ENCODE measurements at regions not wholly inside any gene's neighbourhood (a gene's known extent, or its start where the extent isn't known, plus 50 kb on each side); places are given as distances from the start of the nearest gene placed in this dataset.

GRCh38 chr3:186425788-186426730, 64.0 kb upstream of the DGKG start:
- WGBS, 2 donors: 75 to 79% methylated on average over 10 of the region's 10 CpGs
- ATAC-seq (ENCODE audit: low FRiP score): no peak
- Histone ChIP-seq H3K4me3 (ENCODE audit: low read length in 2 of 2) (no peak overlapping the region), H3K9me3 (ENCODE audit: control insufficient read depth, low read length) (no peaks in the 10 kb centered on the region), H3K27ac (ENCODE audit: low read depth in 1 of 2, low read length in 2 of 2) (no peak overlapping the region), H3K27me3 (ENCODE audit: control insufficient read depth in 1 of 2, insufficient read depth in 2 of 2, low read length in 1 of 2) (no peaks in the 10 kb centered on the region), H3K36me3 (ENCODE audit: control insufficient read depth in 1 of 2, insufficient read depth in 2 of 2, low read length in 1 of 2) (no peaks in the 10 kb centered on the region), H3K4me1 (ENCODE audit: control insufficient read depth in 1 of 2, insufficient read depth in 2 of 2, low read length in 2 of 2) (no peaks in the 10 kb centered on the region)
- intact Hi-C loops (cut with DNase I): no loop called here
- no peak for DNase-seq

DNA sequence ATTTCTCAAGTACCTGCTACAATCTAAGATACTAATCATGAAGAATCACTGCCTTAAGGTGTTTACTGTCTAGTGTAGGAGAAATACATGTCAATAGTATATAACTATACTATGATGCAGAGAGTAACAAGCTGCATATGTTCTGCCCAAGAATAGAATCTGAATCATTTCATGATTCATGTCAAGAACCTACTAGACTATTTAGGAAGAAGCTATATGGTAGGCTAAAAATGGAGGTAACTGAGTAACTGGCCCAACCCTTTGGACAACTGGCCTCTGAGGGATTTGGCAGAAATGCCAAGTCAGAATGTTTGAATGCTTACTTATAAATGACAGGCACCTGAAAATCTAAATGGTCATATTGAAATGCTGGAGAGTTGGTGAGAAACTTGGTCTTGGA, 59.9 kb upstream of the DGKG start:
- intact Hi-C loops (cut with DNase I): no loop called here

DNA sequence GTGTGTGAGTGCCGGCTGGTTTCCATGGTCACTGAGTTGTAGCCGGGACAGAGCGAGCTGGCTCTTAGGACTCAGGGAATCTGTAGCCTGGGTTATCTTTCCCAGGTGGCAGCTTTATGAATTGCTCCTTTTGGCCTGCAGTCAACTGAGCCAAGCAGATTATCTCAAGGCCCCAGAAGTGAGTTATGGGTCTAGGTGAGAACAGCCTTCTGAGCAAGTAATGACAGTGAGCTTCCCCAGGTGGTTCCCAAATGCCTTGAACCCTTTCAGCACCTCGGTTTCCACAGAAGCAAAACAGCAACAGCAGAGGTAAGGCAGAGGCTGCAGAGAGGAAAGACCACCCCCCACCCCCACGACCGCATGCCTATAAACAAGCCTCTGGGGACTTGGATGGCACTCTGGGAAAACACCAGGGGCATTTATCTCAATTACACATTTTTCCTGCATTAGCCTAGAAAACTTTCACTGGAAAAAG, 56.7 kb upstream of the DGKG start:
- no peaks in the 10 kb centered on the region for H3K27me3 ChIP-seq (ENCODE audit: control insufficient read depth in 1 of 2, insufficient read depth in 2 of 2, low read length in 1 of 2)
- intact Hi-C loops (cut with DNase I): loop anchor here (10.0 kb wide), 1 partner anchor 134 kb away; no protein-coding TSS in a partner anchor
- H3K27ac ChIP-seq (ENCODE audit: low read depth in 1 of 2, low read length in 2 of 2): no peak overlapping the region
- no peaks in the 10 kb centered on the region for H3K36me3 ChIP-seq (ENCODE audit: control insufficient read depth in 1 of 2, insufficient read depth in 2 of 2, low read length in 1 of 2)
- no peaks in the 10 kb centered on the region for H3K9me3 ChIP-seq (ENCODE audit: control insufficient read depth, low read length)
- 66 to 73% methylated on average over 6 of the region's 6 CpGs for WGBS, 2 donors
- no peak for ATAC-seq (ENCODE audit: low FRiP score)
- no peaks in the 10 kb centered on the region for H3K4me1 ChIP-seq (ENCODE audit: control insufficient read depth in 1 of 2, insufficient read depth in 2 of 2, low read length in 2 of 2)
- no peak for DNase-seq
- no peak overlapping the region for H3K4me3 ChIP-seq (ENCODE audit: low read length in 2 of 2)

More for the DNA sequence above, 59.9 kb upstream of the DGKG start:
- H3K36me3 ChIP-seq (ENCODE audit: control insufficient read depth in 1 of 2, insufficient read depth in 2 of 2, low read length in 1 of 2): no peaks in the 10 kb centered on the region
- no peaks in the 10 kb centered on the region for H3K27me3 ChIP-seq (ENCODE audit: control insufficient read depth in 1 of 2, insufficient read depth in 2 of 2, low read length in 1 of 2)
- DNase-seq (no peak), ATAC-seq (ENCODE audit: low FRiP score) (no peak)
- no peaks in the 10 kb centered on the region for H3K9me3 ChIP-seq (ENCODE audit: control insufficient read depth, low read length)
- H3K4me1 ChIP-seq (ENCODE audit: control insufficient read depth in 1 of 2, insufficient read depth in 2 of 2, low read length in 2 of 2): no peaks in the 10 kb centered on the region
- no peak overlapping the region for H3K27ac ChIP-seq (ENCODE audit: low read depth in 1 of 2, low read length in 2 of 2)
- no peak overlapping the region for H3K4me3 ChIP-seq (ENCODE audit: low read length in 2 of 2)

DNA sequence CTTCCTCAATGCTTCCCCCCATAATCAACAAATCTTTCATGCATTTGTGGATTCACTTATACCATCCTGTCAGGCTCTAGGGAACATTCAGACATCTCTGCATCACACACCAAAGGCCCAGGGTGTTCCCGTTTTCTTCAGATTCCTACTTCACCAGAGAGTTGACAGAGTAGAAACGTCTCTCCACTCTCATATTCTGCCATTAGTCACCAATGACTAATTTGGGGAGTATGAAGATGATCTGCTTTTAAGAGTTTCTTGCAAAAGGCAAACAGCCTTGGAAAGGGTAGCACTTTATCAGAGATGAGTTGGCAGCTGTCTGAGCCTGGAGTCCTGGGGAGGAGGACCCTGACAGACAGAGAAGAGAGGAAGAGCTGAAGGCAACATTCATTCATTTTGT, 55.8 kb upstream of the DGKG start:
- Histone ChIP-seq H3K4me1 (ENCODE audit: control insufficient read depth in 1 of 2, insufficient read depth in 2 of 2, low read length in 2 of 2) (no peaks in the 10 kb centered on the region), H3K4me3 (ENCODE audit: low read length in 2 of 2) (no peak overlapping the region), H3K36me3 (ENCODE audit: control insufficient read depth in 1 of 2, insufficient read depth in 2 of 2, low read length in 1 of 2) (no peaks in the 10 kb centered on the region), H3K27ac (ENCODE audit: low read depth in 1 of 2, low read length in 2 of 2) (no peak overlapping the region), H3K27me3 (ENCODE audit: control insufficient read depth in 1 of 2, insufficient read depth in 2 of 2, low read length in 1 of 2) (no peaks in the 10 kb centered on the region), H3K9me3 (ENCODE audit: control insufficient read depth, low read length) (no peaks in the 10 kb centered on the region)
- DNase-seq (no peak), ATAC-seq (ENCODE audit: low FRiP score) (no peak)
- intact Hi-C loops (cut with DNase I): loop anchor here (10.0 kb wide), 1 partner anchor 133 kb away; no protein-coding TSS in a partner anchor
- WGBS, 2 donors: 41 to 43% methylated on average over 2 of the region's 2 CpGs

- H3K27ac ChIP-seq (ENCODE audit: low read depth in 1 of 2, low read length in 2 of 2): peak overlapping the region in 1 of 2 donors; percentile 54
- no peaks in the 10 kb centered on the region for H3K9me3 ChIP-seq (ENCODE audit: control insufficient read depth, low read length)
- ATAC-seq (ENCODE audit: low FRiP score) (peak; percentile 33), DNase-seq (no peak)
- H3K4me3 ChIP-seq (ENCODE audit: low read length in 2 of 2): no peak overlapping the region
- H3K27me3 ChIP-seq (ENCODE audit: control insufficient read depth in 1 of 2, insufficient read depth in 2 of 2, low read length in 1 of 2): no peaks in the 10 kb centered on the region
- no peaks in the 10 kb centered on the region for H3K36me3 ChIP-seq (ENCODE audit: control insufficient read depth in 1 of 2, insufficient read depth in 2 of 2, low read length in 1 of 2)
- 8 to 42% methylated on average over 4 of the region's 4 CpGs for WGBS, 2 donors
- H3K4me1 ChIP-seq (ENCODE audit: control insufficient read depth in 1 of 2, insufficient read depth in 2 of 2, low read length in 2 of 2): no peaks in the 10 kb centered on the region
- intact Hi-C loops (cut with DNase I): loop anchor here (5.0 to 10.0 kb wide), 2 partner anchors 53 to 130 kb away; partner anchors contain the start of gene DGKG (in 1 of the 2)
Measured at GRCh38 chr3:186414735-186415419, 52.8 kb upstream of the DGKG start.

DNA sequence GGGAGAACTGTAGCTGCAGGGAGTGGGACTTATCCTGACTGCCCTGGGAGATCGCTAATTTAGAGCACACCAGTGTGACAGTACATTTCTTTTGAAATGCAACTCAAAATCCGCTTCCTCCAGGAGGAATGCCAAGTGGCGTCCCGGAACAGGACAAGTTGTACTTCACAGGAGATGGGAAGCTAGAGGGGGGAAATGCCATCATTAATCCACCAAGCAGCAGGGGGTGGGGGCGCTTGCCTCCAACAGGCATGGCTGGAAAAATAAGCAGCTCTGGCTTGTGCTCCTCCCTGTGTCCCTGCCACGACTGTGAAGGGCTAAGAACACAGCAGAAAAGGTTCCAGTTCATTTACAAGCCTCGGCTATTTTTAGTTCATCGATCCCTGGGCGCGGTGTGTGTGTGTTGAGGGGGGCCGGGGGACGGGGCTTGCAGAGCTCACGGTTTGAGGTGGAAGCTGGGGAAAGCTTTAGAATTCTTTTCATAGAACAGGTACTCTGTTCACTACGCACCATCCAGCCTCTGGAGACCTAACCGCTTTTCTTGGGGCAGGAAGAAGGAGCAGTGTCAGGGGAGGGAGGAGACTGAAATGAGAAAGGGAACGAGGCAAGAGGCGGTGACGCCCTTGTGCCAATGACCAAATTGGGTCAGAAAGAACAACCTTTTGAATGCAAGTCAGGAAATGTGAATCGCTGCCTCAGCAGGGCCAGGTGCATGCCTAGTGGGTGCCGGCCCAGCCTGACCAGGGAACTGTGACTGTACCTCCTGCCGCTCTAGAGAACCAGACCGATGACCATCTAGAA, 51.8 kb upstream of the DGKG start:
- intact Hi-C loops (cut with DNase I): loop anchor here (5.0 to 10.0 kb wide), 2 partner anchors 52 to 129 kb away; partner anchors contain the start of gene DGKG (in 1 of the 2)
- H3K36me3 ChIP-seq (ENCODE audit: control insufficient read depth in 1 of 2, insufficient read depth in 2 of 2, low read length in 1 of 2): no peaks in the 10 kb centered on the region
- ATAC-seq (ENCODE audit: low FRiP score) (peak; percentile 75), DNase-seq (peak in 1 of 2 donors; percentile 80)
- no peaks in the 10 kb centered on the region for H3K9me3 ChIP-seq (ENCODE audit: control insufficient read depth, low read length)
- H3K4me3 ChIP-seq (ENCODE audit: low read length in 2 of 2): peak overlapping the region; percentile 10 to 50
- 2% methylated on average over 22 of the region's 22 CpGs for WGBS, 2 donors
- H3K27ac ChIP-seq (ENCODE audit: low read depth in 1 of 2, low read length in 2 of 2): peak overlapping the region in 1 of 2 donors; percentile 9
- no peaks in the 10 kb centered on the region for H3K4me1 ChIP-seq (ENCODE audit: control insufficient read depth in 1 of 2, insufficient read depth in 2 of 2, low read length in 2 of 2)
- H3K27me3 ChIP-seq (ENCODE audit: control insufficient read depth in 1 of 2, insufficient read depth in 2 of 2, low read length in 1 of 2): no peaks in the 10 kb centered on the region

DNA sequence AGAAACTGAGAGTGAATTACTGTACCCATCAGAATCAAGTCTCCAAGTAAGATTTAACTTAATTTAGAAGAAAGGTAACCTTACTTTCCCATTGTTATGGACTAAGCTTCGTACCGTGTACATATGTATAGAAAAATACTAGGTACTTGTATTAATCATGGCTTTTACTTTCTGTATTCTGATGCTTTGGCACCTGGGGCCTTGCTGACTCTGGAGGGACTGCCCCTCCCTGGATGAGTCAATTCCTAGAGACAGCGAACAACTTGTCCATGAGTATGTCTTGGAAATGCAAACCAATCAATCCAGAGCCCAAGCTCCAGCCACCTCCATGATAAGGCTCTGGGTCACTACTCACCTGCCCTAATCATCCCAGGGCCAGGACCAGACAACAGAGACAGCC, 50.0 kb upstream of the DGKG start:
- Histone ChIP-seq H3K27me3 (ENCODE audit: control insufficient read depth in 1 of 2, insufficient read depth in 2 of 2, low read length in 1 of 2) (no peaks in the 10 kb centered on the region), H3K4me1 (ENCODE audit: control insufficient read depth in 1 of 2, insufficient read depth in 2 of 2, low read length in 2 of 2) (peaks cover 0 to 6% of the 10 kb centered on the region in 2 donors), H3K9me3 (ENCODE audit: control insufficient read depth, low read length) (no peaks in the 10 kb centered on the region), H3K36me3 (ENCODE audit: control insufficient read depth in 1 of 2, insufficient read depth in 2 of 2, low read length in 1 of 2) (no peaks in the 10 kb centered on the region), H3K27ac (ENCODE audit: low read depth in 1 of 2, low read length in 2 of 2) (no peak overlapping the region), H3K4me3 (ENCODE audit: low read length in 2 of 2) (no peak overlapping the region)
- DNase-seq: no peak
- ATAC-seq (ENCODE audit: low FRiP score): no peak
- WGBS, 2 donors: 92 to 95% methylated on average over 3 of the region's 3 CpGs
- intact Hi-C loops (cut with DNase I): loop anchor here (5.0 to 10.0 kb wide), 2 partner anchors 50 to 127 kb away; partner anchors contain the start of gene DGKG (in 1 of the 2)
